DMS153 (cell line): ENCODE measurements at regions not wholly inside any gene's neighbourhood (a gene's known extent, or its start where the extent isn't known, plus 50 kb on each side); places are given as distances from the start of the nearest gene placed in this dataset.
A peak's percentile ranks its signal among the peaks of the same experiment; 100 is the strongest.
"Not testable (repeated sequence)": the region's sequence is repeated elsewhere in the genome, so short reads cannot be mapped to it uniquely, and the experiment has no call there.

Source experiments
- DNase-seq: peaks from one replicate; lab custom pipeline; 2025; lab: John Stamatoyannopoulos, UW

- DNase-seq = no peak
Observed at GRCh38 chr19:28731577-28731976, 481.4 kb downstream of the UQCRFS1 start.

- no peak for DNase-seq
Observed at GRCh38 chr19:28730791-28731512, 482.0 kb downstream of the UQCRFS1 start.

DNA sequence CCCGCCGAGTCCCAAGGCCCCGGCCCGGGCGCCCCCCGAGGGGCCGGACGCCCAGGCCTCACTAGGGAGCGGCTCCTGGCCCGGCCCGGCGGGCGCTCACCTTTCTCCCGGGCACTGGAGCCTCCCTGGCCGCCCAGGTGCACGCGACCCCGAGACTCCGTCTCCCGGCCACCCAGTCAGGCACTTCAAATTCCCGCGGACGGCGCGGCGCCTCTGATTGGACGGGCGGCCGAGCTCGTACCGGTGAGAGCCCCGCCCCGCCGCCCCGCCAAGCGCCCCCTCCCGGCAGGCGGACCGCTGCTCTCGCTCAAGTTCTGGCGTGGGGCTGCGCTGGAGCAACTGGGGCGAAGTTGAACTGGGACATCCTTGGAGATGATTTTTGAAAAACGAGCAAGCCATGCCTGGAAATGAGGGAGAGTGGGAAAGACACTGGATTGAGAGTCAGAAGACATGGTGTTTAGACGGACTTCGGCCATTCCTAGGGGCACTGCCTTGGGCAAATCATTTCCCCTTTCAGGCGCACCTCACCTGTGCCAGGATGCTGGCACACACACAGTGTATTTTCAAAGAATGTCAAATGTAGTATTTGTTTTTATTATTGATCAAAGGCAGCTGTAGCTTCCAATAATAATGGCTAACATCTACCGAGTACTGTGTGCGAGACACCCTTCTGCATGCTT, 485.3 kb downstream of the UQCRFS1 start:
- DNase-seq = no peak

DNA sequence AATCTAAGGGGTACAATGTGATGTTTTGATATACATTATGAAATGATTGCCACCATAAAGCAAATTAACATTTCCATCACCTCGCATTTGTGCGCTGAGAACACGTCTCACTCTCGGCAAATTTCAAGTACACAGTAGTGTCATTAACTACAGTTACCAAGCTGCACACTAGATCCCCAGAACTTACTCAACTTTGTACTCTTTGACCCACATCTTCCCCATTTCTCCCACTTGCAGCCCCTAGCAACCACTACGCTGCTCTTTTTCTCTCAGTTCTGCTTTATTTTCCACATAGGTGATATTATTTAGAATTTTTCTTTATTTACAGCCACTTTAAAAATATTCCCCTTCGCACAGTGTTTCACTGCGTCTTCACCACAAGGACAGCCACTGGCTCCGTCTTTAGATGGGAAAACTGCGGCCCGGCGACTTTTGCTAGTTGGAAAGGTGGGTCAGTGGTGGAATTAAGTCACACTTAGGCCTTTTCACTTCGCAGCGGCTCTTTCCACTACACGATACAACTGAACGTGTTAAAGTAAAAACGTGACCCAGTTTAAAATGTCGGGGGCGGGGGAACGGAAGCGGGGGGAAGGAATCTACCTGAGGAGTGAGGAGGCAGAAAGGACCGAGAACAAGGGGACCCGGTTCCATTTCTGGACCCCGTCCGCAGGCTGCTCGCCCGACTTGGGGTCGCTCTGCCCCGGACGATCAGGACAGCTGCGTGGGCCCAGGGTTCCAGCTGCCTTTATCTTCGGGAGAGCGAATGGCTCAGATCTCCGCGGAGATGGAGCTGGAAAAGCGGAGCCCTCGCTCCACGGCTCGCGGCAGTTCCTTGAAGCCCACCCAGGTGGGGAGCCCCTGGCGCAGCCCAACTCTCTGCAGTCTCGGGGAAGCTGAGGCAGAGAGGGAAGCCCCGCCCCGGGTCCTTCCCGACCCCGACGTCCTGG, 486.1 kb downstream of the UQCRFS1 start:
- DNase-seq = no peak

DNA sequence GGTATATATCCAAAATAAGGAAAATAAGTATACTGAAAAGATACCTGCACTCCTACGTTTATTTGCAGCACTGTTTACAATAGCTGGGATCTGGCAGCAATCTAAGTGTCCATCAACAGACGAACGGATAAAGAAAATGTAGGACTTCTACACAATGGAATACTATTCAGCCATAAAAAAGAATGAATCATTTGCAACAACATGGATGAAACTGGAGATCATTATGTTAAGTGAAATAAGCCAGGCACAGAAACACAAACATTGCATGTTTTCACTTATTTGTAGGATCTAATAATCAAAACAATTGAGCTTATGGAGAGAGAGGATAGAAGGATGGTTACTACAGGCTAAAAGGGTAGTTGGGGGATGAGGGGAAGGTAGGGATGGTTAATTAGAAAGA, 494.0 kb downstream of the UQCRFS1 start:
- DNase-seq = no peak

GRCh38 chr19:28715157-28715556, 497.8 kb downstream of the UQCRFS1 start:
- DNase-seq = no peak

DNA sequence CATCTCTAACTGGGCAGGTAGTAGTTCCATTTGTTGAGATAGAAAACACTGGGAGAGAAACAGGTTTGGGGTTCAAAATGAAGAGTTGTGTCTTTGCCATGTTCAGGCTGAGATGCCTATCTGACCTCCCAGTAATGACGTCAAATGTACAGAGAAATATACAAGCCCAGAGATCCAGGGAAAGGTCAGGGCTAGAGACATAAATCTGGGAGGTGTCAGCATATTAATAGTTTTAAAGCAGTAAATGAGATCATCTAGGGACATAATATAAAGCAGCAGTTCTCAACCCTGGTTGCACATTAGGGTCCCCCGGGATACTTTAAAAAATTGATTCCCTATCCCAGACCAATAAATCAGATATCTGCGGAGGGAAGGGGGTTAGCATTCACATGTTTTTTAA, 501.5 kb downstream of the UQCRFS1 start:
- DNase-seq = no peak

DNA sequence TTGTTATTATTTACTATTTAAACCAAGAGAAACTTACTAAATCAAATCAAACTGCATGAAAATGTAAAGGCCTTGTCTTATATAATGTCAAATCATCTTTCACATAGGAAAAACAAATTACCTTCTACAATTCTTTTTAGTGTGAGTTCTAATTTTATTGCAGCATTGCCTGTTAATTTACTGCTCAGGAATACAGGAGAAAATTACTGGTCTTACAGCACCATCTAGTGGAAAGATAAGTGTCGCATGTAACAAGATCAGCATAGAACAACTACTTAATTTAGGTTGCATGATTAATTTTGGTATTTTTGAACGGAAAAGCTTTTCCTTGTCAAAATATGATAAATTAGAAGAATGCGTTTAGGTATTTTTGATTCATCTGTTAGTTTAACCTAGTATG, 502.7 kb downstream of the UQCRFS1 start:
- peak; percentile 39 for DNase-seq

DNA sequence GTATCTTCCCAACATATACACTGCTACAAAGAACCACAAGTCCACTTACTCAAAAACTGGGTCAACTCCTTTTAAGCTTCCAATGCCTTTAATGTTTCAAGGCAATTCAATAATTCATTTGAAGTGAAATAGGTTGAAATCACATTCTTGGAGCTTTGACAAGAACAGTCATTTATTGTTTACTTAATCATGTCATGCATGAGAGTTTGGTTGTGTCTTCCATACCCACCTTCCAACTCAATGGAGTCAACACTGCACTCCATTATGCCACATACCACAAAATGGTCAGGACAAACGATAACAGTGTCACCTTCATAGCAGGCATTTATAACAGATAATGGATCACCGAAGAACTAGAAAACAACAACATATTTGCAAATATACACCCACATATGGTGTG, 506.3 kb downstream of the UQCRFS1 start:
- DNase-seq = no peak

GRCh38 chr19:28705008-28705407, 507.9 kb downstream of the UQCRFS1 start:
- no peak for DNase-seq

- DNase-seq = no peak
Observed at GRCh38 chr19:28703400-28703956, 509.5 kb downstream of the UQCRFS1 start.

- DNase-seq = no peak
Observed at GRCh38 chr19:28701491-28701890, 511.5 kb downstream of the UQCRFS1 start.

GRCh38 chr19:28700176-28700575, 512.8 kb downstream of the UQCRFS1 start:
- no peak for DNase-seq

DNA sequence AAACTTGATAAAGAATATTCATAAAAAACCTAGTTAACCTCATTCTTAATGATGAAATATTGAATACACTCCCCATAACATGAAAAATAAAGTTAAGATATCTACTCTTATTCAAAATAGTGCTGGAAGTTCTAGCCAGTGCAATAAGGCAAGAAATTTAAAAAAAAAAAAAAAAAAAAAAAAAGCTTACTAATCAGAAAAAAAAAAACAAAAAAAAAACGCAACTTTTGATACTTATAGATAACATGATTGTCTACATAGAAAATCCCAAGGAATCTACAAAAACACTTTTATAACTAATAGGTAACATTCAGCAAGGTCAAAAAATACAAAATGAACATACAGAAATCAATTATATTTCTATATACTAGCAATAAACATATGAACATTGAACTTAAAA, 515.6 kb downstream of the UQCRFS1 start:
- DNase-seq = no peak

- no peak for DNase-seq
Observed at GRCh38 chr19:28694812-28695211, 518.1 kb downstream of the UQCRFS1 start.

DNA sequence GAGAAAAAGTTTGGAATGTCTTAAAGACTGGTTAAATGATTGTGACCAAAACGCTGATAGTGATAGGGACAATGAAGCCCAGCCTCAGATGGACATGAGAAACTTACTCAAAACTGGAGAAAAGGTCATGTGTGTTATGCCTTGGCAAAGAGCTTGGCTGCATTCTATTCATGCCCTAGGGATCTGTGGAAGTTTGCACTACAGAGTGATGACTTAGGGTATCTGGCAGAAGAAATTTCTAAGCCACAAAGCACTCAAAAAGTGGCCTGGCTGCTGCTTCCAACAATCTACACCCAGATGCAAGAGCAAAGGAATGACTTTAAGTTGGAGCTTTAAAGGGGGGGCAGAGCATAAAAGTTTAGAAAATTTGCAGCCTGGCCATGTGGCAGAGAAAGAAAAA, 521.3 kb downstream of the UQCRFS1 start:
- no peak for DNase-seq

GRCh38 chr19:28689464-28689863, 523.5 kb downstream of the UQCRFS1 start:
- DNase-seq = not testable (repeated sequence)

DNA sequence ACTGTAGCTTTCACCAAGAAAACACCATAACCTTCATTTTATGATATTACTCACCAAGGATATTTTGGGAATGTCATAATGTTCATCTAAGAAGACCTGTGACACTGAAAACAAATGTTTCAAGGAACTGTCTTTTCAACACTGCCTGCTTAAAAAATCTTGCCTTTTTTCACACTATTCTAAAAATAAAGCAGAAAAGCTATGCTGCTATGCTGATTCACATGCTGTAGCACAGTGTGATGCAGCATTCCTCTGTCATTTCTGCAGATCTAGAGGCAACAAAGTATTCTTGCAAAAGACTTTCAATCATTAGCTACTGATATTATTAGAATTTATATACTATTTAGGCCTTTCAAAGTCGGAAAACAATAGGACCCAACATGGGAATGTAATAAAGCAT, 525.7 kb downstream of the UQCRFS1 start:
- DNase-seq = no peak

GRCh38 chr19:28686756-28687155, 526.2 kb downstream of the UQCRFS1 start:
- DNase-seq = no peak

DNA sequence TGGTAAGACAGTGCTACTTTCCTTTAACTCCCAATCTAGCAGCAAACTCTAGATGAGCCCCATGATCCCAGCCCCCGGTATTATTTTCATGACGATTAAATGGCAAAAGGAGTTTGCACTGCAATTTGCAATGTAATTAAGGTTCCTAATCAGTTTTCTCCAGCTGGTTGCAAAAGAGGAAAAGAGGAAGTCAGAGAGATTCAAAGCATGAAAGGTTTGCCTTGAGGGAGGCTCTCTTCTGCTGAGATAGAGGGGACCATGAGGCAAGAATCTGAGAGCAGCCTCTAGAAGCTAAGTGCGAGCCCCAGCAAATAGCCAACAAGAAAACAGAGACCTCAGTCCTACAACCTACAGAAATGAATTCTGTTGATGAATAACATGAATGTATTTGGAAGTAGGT, 527.1 kb downstream of the UQCRFS1 start:
- DNase-seq = no peak

DNA sequence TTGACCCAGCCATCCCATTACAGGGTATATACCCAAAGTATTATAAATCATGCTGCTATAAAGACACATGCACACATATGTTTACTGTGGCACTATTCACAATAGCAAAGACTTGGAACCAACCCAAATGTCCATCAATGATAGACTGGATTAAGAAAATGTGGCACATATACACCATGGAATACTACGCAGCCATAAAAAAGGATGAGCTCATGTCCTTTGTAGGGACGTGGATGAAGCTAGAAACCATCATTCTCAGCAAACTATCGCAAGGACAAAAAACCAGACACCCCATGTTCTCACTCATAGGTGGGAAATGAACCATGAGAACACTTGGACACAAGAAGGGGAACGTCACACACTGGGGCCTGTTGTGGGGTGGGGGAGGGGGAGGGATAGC, 527.9 kb downstream of the UQCRFS1 start:
- DNase-seq = not testable (repeated sequence)

DNA sequence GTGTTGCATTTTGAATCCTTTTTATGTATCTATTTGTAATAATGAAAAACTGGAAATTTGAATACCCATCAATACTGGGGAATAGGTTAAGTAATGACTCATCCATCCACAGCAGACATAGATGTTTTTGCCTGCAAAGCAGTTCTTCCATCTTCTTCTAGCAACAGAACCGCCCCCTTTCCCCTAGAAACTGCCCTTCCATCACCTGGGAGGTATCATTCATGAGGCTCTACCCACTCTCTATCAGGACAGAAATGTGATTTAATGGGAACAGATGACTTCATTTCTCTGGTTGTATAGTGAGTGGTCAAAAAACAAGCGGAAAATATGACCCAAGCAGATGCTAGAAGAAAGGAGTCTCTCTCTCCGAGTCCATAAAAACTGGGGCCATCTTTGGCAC, 532.8 kb downstream of the UQCRFS1 start:
- no peak for DNase-seq
